ENCODE measurements at regions not wholly inside any gene's neighbourhood (a gene's known extent, or its start where the extent isn't known, plus 50 kb on each side); places are given as distances from the start of the nearest gene placed in this dataset.

GRCh38 chr3:99410789-99411311 lies 227.5 kb upstream of the COL8A1 start:
- Histone ChIP-seq H3K4me1 (ENCODE audit: control insufficient read depth, insufficient read depth, low read length) (no peaks in the 10 kb centered on the region), H3K27me3 (ENCODE audit: control insufficient read depth, insufficient read depth, low read length) (no peaks in the 10 kb centered on the region), H3K27ac (ENCODE audit: low read length) (no peak overlapping the region), H3K4me3 (ENCODE audit: low read length) (no peak overlapping the region), H3K9me3 (ENCODE audit: control insufficient read depth, insufficient read depth, low read length) (no peaks in the 10 kb centered on the region), H3K36me3 (ENCODE audit: control insufficient read depth, insufficient read depth, low read length) (no peaks in the 10 kb centered on the region)
- no peak for DNase-seq (ENCODE audit: low read depth, low spot score)
- no CpG with 5 or more reads among the region's 7 CpGs for WGBS (ENCODE audit: insufficient coverage, insufficient read length)

GRCh38 chr3:99409961-99410360 lies 228.4 kb upstream of the COL8A1 start:
- no peak overlapping the region for H3K27ac ChIP-seq (ENCODE audit: low read length)
- no peak for DNase-seq (ENCODE audit: low read depth, low spot score)
- WGBS (ENCODE audit: insufficient coverage, insufficient read length): no CpG with 5 or more reads among the region's 1 CpG
- H3K36me3 ChIP-seq (ENCODE audit: control insufficient read depth, insufficient read depth, low read length): no peaks in the 10 kb centered on the region
- H3K4me1 ChIP-seq (ENCODE audit: control insufficient read depth, insufficient read depth, low read length): no peaks in the 10 kb centered on the region
- H3K9me3 ChIP-seq (ENCODE audit: control insufficient read depth, insufficient read depth, low read length): no peaks in the 10 kb centered on the region
- no peaks in the 10 kb centered on the region for H3K27me3 ChIP-seq (ENCODE audit: control insufficient read depth, insufficient read depth, low read length)
- H3K4me3 ChIP-seq (ENCODE audit: low read length): no peak overlapping the region

- H3K27ac ChIP-seq (ENCODE audit: low read length): no peak overlapping the region
- no peaks in the 10 kb centered on the region for H3K4me1 ChIP-seq (ENCODE audit: control insufficient read depth, insufficient read depth, low read length)
- DNase-seq (ENCODE audit: low read depth, low spot score): no peak
- H3K4me3 ChIP-seq (ENCODE audit: low read length): no peak overlapping the region
- H3K9me3 ChIP-seq (ENCODE audit: control insufficient read depth, insufficient read depth, low read length): no peaks in the 10 kb centered on the region
- no CpG with 5 or more reads among the region's 4 CpGs for WGBS (ENCODE audit: insufficient coverage, insufficient read length)
- H3K27me3 ChIP-seq (ENCODE audit: control insufficient read depth, insufficient read depth, low read length): no peaks in the 10 kb centered on the region
- H3K36me3 ChIP-seq (ENCODE audit: control insufficient read depth, insufficient read depth, low read length): no peaks in the 10 kb centered on the region
These were observed 231.1 kb upstream of the COL8A1 start for GRCh38 chr3:99407257-99407656.

- no CpG with 5 or more reads among the region's 1 CpG for WGBS (ENCODE audit: insufficient coverage, insufficient read length)
- H3K36me3 ChIP-seq (ENCODE audit: control insufficient read depth, insufficient read depth, low read length): no peaks in the 10 kb centered on the region
- H3K27ac ChIP-seq (ENCODE audit: low read length): no peak overlapping the region
- no peaks in the 10 kb centered on the region; the same call in 1 of the 2 replicates for H3K9me3 ChIP-seq (ENCODE audit: control insufficient read depth, insufficient read depth, low read length)
- no peak for DNase-seq (ENCODE audit: low read depth, low spot score)
- no peak overlapping the region for H3K4me3 ChIP-seq (ENCODE audit: low read length)
- no peaks in the 10 kb centered on the region for H3K4me1 ChIP-seq (ENCODE audit: control insufficient read depth, insufficient read depth, low read length)
- H3K27me3 ChIP-seq (ENCODE audit: control insufficient read depth, insufficient read depth, low read length): no peaks in the 10 kb centered on the region
These were observed 235.6 kb upstream of the COL8A1 start for GRCh38 chr3:99402755-99403154.

GRCh38 chr3:99400352-99400751 lies 238.0 kb upstream of the COL8A1 start:
- Histone ChIP-seq H3K27me3 (ENCODE audit: control insufficient read depth, insufficient read depth, low read length) (no peaks in the 10 kb centered on the region), H3K4me1 (ENCODE audit: control insufficient read depth, insufficient read depth, low read length) (no peaks in the 10 kb centered on the region), H3K27ac (ENCODE audit: low read length) (no peak overlapping the region), H3K4me3 (ENCODE audit: low read length) (no peak overlapping the region), H3K9me3 (ENCODE audit: control insufficient read depth, insufficient read depth, low read length) (no peaks in the 10 kb centered on the region; the same call in 1 of the 2 replicates), H3K36me3 (ENCODE audit: control insufficient read depth, insufficient read depth, low read length) (no peaks in the 10 kb centered on the region)
- no peak for DNase-seq (ENCODE audit: low read depth, low spot score)
- WGBS (ENCODE audit: insufficient coverage, insufficient read length): no CpG with 5 or more reads among the region's 2 CpGs

GRCh38 chr3:99396651-99397275 lies 241.6 kb upstream of the COL8A1 start:
- Histone ChIP-seq H3K27me3 (ENCODE audit: control insufficient read depth, insufficient read depth, low read length) (no peaks in the 10 kb centered on the region), H3K36me3 (ENCODE audit: control insufficient read depth, insufficient read depth, low read length) (no peaks in the 10 kb centered on the region), H3K4me3 (ENCODE audit: low read length) (no peak overlapping the region), H3K27ac (ENCODE audit: low read length) (no peak overlapping the region), H3K4me1 (ENCODE audit: control insufficient read depth, insufficient read depth, low read length) (no peaks in the 10 kb centered on the region), H3K9me3 (ENCODE audit: control insufficient read depth, insufficient read depth, low read length) (no peaks in the 10 kb centered on the region; the same call in 1 of the 2 replicates)
- 100% methylated on average over 1 of the region's 3 CpGs for WGBS (ENCODE audit: insufficient coverage, insufficient read length)
- DNase-seq (ENCODE audit: low read depth, low spot score): no peak

GRCh38 chr3:99394831-99395778 lies 243.3 kb upstream of the COL8A1 start:
- Histone ChIP-seq H3K9me3 (ENCODE audit: control insufficient read depth, insufficient read depth, low read length) (no peaks in the 10 kb centered on the region; the same call in 1 of the 2 replicates), H3K27ac (ENCODE audit: low read length) (no peak overlapping the region), H3K4me3 (ENCODE audit: low read length) (no peak overlapping the region), H3K36me3 (ENCODE audit: control insufficient read depth, insufficient read depth, low read length) (no peaks in the 10 kb centered on the region), H3K4me1 (ENCODE audit: control insufficient read depth, insufficient read depth, low read length) (no peaks in the 10 kb centered on the region), H3K27me3 (ENCODE audit: control insufficient read depth, insufficient read depth, low read length) (no peaks in the 10 kb centered on the region)
- WGBS (ENCODE audit: insufficient coverage, insufficient read length): no CpG with 5 or more reads among the region's 7 CpGs
- DNase-seq (ENCODE audit: low read depth, low spot score): no peak

GRCh38 chr3:99393961-99394360 lies 244.4 kb upstream of the COL8A1 start:
- Histone ChIP-seq H3K4me1 (ENCODE audit: control insufficient read depth, insufficient read depth, low read length) (no peaks in the 10 kb centered on the region), H3K36me3 (ENCODE audit: control insufficient read depth, insufficient read depth, low read length) (no peaks in the 10 kb centered on the region), H3K27me3 (ENCODE audit: control insufficient read depth, insufficient read depth, low read length) (no peaks in the 10 kb centered on the region), H3K9me3 (ENCODE audit: control insufficient read depth, insufficient read depth, low read length) (no peaks in the 10 kb centered on the region; the same call in 1 of the 2 replicates), H3K4me3 (ENCODE audit: low read length) (no peak overlapping the region), H3K27ac (ENCODE audit: low read length) (no peak overlapping the region)
- DNase-seq (ENCODE audit: low read depth, low spot score): no peak
- WGBS (ENCODE audit: insufficient coverage, insufficient read length): no CpG with 5 or more reads among the region's 2 CpGs

- DNase-seq (ENCODE audit: low read depth, low spot score): no peak
- no peaks in the 10 kb centered on the region for H3K36me3 ChIP-seq (ENCODE audit: control insufficient read depth, insufficient read depth, low read length)
- no peaks in the 10 kb centered on the region for H3K27me3 ChIP-seq (ENCODE audit: control insufficient read depth, insufficient read depth, low read length)
- no peak overlapping the region for H3K4me3 ChIP-seq (ENCODE audit: low read length)
- H3K4me1 ChIP-seq (ENCODE audit: control insufficient read depth, insufficient read depth, low read length): no peaks in the 10 kb centered on the region
- no peaks in the 10 kb centered on the region for H3K9me3 ChIP-seq (ENCODE audit: control insufficient read depth, insufficient read depth, low read length)
- no peak overlapping the region for H3K27ac ChIP-seq (ENCODE audit: low read length)
These were observed 249.6 kb upstream of the COL8A1 start for GRCh38 chr3:99388780-99389179.

- no peak for DNase-seq (ENCODE audit: low read depth, low spot score)
- Histone ChIP-seq H3K27me3 (ENCODE audit: control insufficient read depth, insufficient read depth, low read length) (no peaks in the 10 kb centered on the region), H3K4me3 (ENCODE audit: low read length) (no peak overlapping the region)
These were observed 253.8 kb upstream of the COL8A1 start for GRCh38 chr3:99384596-99384995.

More at GRCh38 chr3:99384596-99384995, 253.8 kb upstream of the COL8A1 start:
- no peaks in the 10 kb centered on the region for H3K9me3 ChIP-seq (ENCODE audit: control insufficient read depth, insufficient read depth, low read length)
- no peaks in the 10 kb centered on the region for H3K36me3 ChIP-seq (ENCODE audit: control insufficient read depth, insufficient read depth, low read length)
- H3K4me1 ChIP-seq (ENCODE audit: control insufficient read depth, insufficient read depth, low read length): no peaks in the 10 kb centered on the region
- H3K27ac ChIP-seq (ENCODE audit: low read length): no peak overlapping the region
